H1 (cell line): ENCODE measurements at regions not wholly inside any gene's neighbourhood (a gene's known extent, or its start where the extent isn't known, plus 50 kb on each side); places are given as distances from the start of the nearest gene placed in this dataset.

Source experiments
- CTCF ChIA-PET: fragments of 300-600 bp; sonication (Branson Sonifier 250); formaldehyde crosslinking; loops from one replicate; lab custom pipeline; 2021; ENCODE audit not compliant: partially characterized antibody; lab: Charles Lee
- POLR2A ChIA-PET: fragments of 300-600 bp; sonication (Branson Sonifier 250); formaldehyde crosslinking; loops from one replicate; lab custom pipeline; 2021; ENCODE audit warnings: inconsistent platforms; ENCODE audit not compliant: partially characterized antibody; lab: Charles Lee
- DNase-seq, 2 experiments: peaks; one replicate each; pipeline versions ENCODE4 v3.0.0 to v3.0.0-alpha.2; 2010 to 2022; ENCODE audit warnings: low spot score in 2 of 2, low read depth in 1 of 2, mixed read lengths in 1 of 2
- FAIRE-seq: peaks from 2 replicates; lab custom pipeline; 2011; peaks lifted over from hg19 to GRCh38; lab: Jason Lieb, UNC
- H2AFZ ChIP-seq: 2 replicates; pipeline ENCODE4 v1.8.1; 2012; ENCODE audit warnings: low read length, inconsistent platforms
- H2AK5ac ChIP-seq: 2 replicates; pipeline ENCODE4 v1.6.1; 2013; ENCODE audit warnings: low read depth, low read length
- H2BK120ac ChIP-seq: replicated peaks from 2 replicates; pipeline ENCODE3; 2013; ENCODE audit warnings: low read depth, low read length, inconsistent platforms
- H2BK12ac ChIP-seq: 2 replicates; pipeline ENCODE4 v1.6.1; 2013; ENCODE audit warnings: low read depth, low read length
- H2BK15ac ChIP-seq: 2 replicates; pipeline ENCODE4 v1.6.1; 2013; ENCODE audit warnings: low read length
- H2BK20ac ChIP-seq: 2 replicates; pipeline ENCODE4 v1.6.1; 2013; ENCODE audit warnings: low read length
- H2BK5ac ChIP-seq: 2 replicates; pipeline ENCODE4 v1.6.1; 2013; ENCODE audit warnings: low read depth, low read length
- H3K14ac ChIP-seq: 2 replicates; pipeline ENCODE4 v1.6.1; 2013; ENCODE audit warnings: inconsistent platforms; ENCODE audit not compliant: insufficient read length
- H3K18ac ChIP-seq: 2 replicates; pipeline ENCODE4 v1.6.1; 2013; ENCODE audit warnings: low read length; ENCODE audit errors: extremely low read depth
- H3K23ac ChIP-seq: 2 replicates; pipeline ENCODE4 v1.6.1; 2013; ENCODE audit warnings: inconsistent platforms; ENCODE audit not compliant: insufficient read length
- H3K23me2 ChIP-seq: 2 replicates; pipeline ENCODE4 v1.6.1; 2013; ENCODE audit warnings: low read depth, low read length
- H3K27ac ChIP-seq: 2 replicates; pipeline ENCODE4 v1.6.1; 2011; ENCODE audit warnings: low read depth, low read length, inconsistent platforms
- H3K27me3 ChIP-seq, 4 experiments: replicated peaks in 1 of 4; 1 replicate in 1 of 4; 2 replicates in 3 of 4; pipeline versions ENCODE4 v1.6.1 to v1.8.1; 2011 to 2013; ENCODE audit warnings: low read length in 3 of 4, mild to moderate bottlenecking in 3 of 4, inconsistent platforms in 2 of 4, mixed read lengths in 2 of 4, moderate library complexity in 1 of 4; ENCODE audit not compliant: control insufficient read depth in 3 of 4, insufficient read depth in 3 of 4; ENCODE audit errors: extremely low read depth in 1 of 4
- H3K36me3 ChIP-seq, 4 experiments: 2 replicates each; pipeline versions ENCODE4 v1.6.1 to v1.8.1; 2011 to 2013; ENCODE audit warnings: mild to moderate bottlenecking in 4 of 4, low read length in 3 of 4, moderate library complexity in 2 of 4, control low read depth in 1 of 4, inconsistent platforms in 1 of 4; ENCODE audit not compliant: insufficient read depth in 4 of 4, control insufficient read depth in 2 of 4
- H3K4ac ChIP-seq: replicated peaks from 2 replicates; pipeline ENCODE3; 2013; ENCODE audit warnings: low read length, low read depth, mixed read lengths, inconsistent platforms; ENCODE audit not compliant: insufficient read length
- H3K4me1 ChIP-seq, 4 experiments: replicated peaks in 1 of 4; 1 replicate in 1 of 4; 2 replicates in 3 of 4; pipeline versions ENCODE4 v1.6.1 to v1.8.1; 2011 to 2013; ENCODE audit warnings: low read length in 3 of 4, inconsistent platforms in 2 of 4, mixed read lengths in 1 of 4; ENCODE audit not compliant: insufficient read depth in 4 of 4, control insufficient read depth in 3 of 4
- H3K4me2 ChIP-seq, 2 experiments: 2 replicates each; pipeline versions ENCODE4 v1.6.1 to v1.8.1; 2011 to 2013; ENCODE audit warnings: low read depth in 2 of 2, low read length in 2 of 2, control low read depth in 1 of 2, inconsistent platforms in 1 of 2, mild to moderate bottlenecking in 1 of 2; ENCODE audit not compliant: insufficient read depth in 1 of 2
- H3K4me3 ChIP-seq, 4 experiments: fragments of 200-600, 300-600 bp in 1 of 4; sonication (generic), shearing (Covaris generic), sonication (Bioruptor Twin) in 1 of 4; 2 replicates each; pipeline versions ENCODE4 v1.5.1 to v1.8.1; 2011 to 2016; ENCODE audit warnings: low read length in 4 of 4, low read depth in 3 of 4, control low read depth in 2 of 4, inconsistent platforms in 2 of 4, mild to moderate bottlenecking in 2 of 4, mixed read lengths in 1 of 4, moderate library complexity in 1 of 4; ENCODE audit not compliant: insufficient read depth in 2 of 4; ENCODE audit errors: extremely low read depth in 1 of 4
- H3K56ac ChIP-seq: replicated peaks from 2 replicates; pipeline ENCODE3; 2013; ENCODE audit warnings: low read depth, mild to moderate bottlenecking, mixed read lengths, low read length, inconsistent platforms; ENCODE audit not compliant: insufficient read length
- H3K79me1 ChIP-seq: 2 replicates; pipeline ENCODE4 v1.6.1; 2013; ENCODE audit warnings: low read depth, low read length, control low read depth
- H3K79me2 ChIP-seq, 2 experiments: 2 replicates each; pipeline versions ENCODE4 v1.6.1 to v1.8.1; 2012 to 2013; ENCODE audit warnings: low read length in 2 of 2, mild to moderate bottlenecking in 2 of 2, inconsistent platforms in 1 of 2; ENCODE audit not compliant: insufficient read depth in 2 of 2, control insufficient read depth in 1 of 2
- H3K9ac ChIP-seq, 4 experiments: replicated peaks in 1 of 4; 1 replicate in 1 of 4; 2 replicates in 3 of 4; pipeline versions ENCODE4 v1.6.1 to v1.8.1; 2011 to 2013; ENCODE audit warnings: low read depth in 3 of 4, low read length in 3 of 4, control low read depth in 2 of 4, mild to moderate bottlenecking in 2 of 4, moderate library complexity in 2 of 4, inconsistent platforms in 1 of 4; ENCODE audit errors: extremely low read depth in 1 of 4
- H3K9me3 ChIP-seq, 2 experiments: 2 replicates each; pipeline versions ENCODE4 v1.6.1 to v1.8.1; 2012 to 2013; ENCODE audit warnings: mild to moderate bottlenecking in 2 of 2, moderate library complexity in 2 of 2, control low read depth in 1 of 2, inconsistent platforms in 1 of 2, low read depth in 1 of 2, low read length in 1 of 2, mixed read lengths in 1 of 2; ENCODE audit not compliant: insufficient read depth in 2 of 2
- H4K20me1 ChIP-seq, 2 experiments: replicated peaks in 1 of 2; 2 replicates each; pipeline versions ENCODE3 to v1.8.1; 2011 to 2013; ENCODE audit warnings: inconsistent platforms in 2 of 2, low read length in 2 of 2, mild to moderate bottlenecking in 1 of 2; ENCODE audit not compliant: insufficient read depth in 2 of 2, control insufficient read depth in 1 of 2
- H4K5ac ChIP-seq: 2 replicates; pipeline ENCODE4 v1.6.1; 2013; ENCODE audit warnings: low read length, low read depth, mixed read lengths, inconsistent platforms; ENCODE audit not compliant: insufficient read length
- H4K8ac ChIP-seq: 2 replicates; pipeline ENCODE4 v1.8.0; 2013; ENCODE audit warnings: mild to moderate bottlenecking, moderate library complexity, low read length, inconsistent platforms; ENCODE audit not compliant: insufficient read depth; ENCODE audit errors: extremely low read depth
- H4K91ac ChIP-seq: replicated peaks from 2 replicates; pipeline ENCODE3; 2013; ENCODE audit warnings: low read length, mixed read lengths, inconsistent platforms; ENCODE audit not compliant: insufficient read length
- BCL11A ChIP-seq, 2 experiments: IDR thresholded peaks; one replicate each; pipeline ENCODE4 v1.6.1; 2011; ENCODE audit warnings: low read depth in 2 of 2, low read length in 2 of 2, mild to moderate bottlenecking in 2 of 2
- CHD1 ChIP-seq: IDR thresholded peaks from 2 replicates; pipeline ENCODE4 v1.6.1; 2012; ENCODE audit warnings: low read depth, low read length, improper control_type of control experiment
- EP300 ChIP-seq, 2 experiments: IDR thresholded peaks; 1 replicate in 1 of 2; 2 replicates in 1 of 2; pipeline ENCODE4 v1.6.1; 2011 to 2012; ENCODE audit warnings: low read depth in 2 of 2, low read length in 2 of 2, mild to moderate bottlenecking in 2 of 2, borderline replicate concordance in 1 of 2, inconsistent platforms in 1 of 2, moderate library complexity in 1 of 2
- GABPA ChIP-seq: IDR thresholded peaks from 2 replicates; pipeline ENCODE4 v1.6.1; 2011; ENCODE audit warnings: mild to moderate bottlenecking, low read length, moderate library complexity, borderline replicate concordance; ENCODE audit not compliant: insufficient read depth
- HDAC6 ChIP-seq: IDR thresholded peaks from one replicate; pipeline ENCODE4 v1.7.1; 2012; ENCODE audit warnings: low read depth, mild to moderate bottlenecking, inconsistent platforms, low read length, moderate library complexity
- MAFK ChIP-seq: IDR thresholded peaks from 2 replicates; pipeline ENCODE4 v1.6.1; 2012; ENCODE audit warnings: low read depth, mild to moderate bottlenecking, improper control_type of control experiment, low read length
- PHF8 ChIP-seq: fragments of 200-600 bp; sonication (generic); conservative IDR thresholded peaks from 2 replicates; pipeline ENCODE4 v1.7.1; 2012; ENCODE audit warnings: low read depth, mild to moderate bottlenecking, inconsistent platforms, low read length, moderate library complexity
- POLR2AphosphoS5 ChIP-seq: IDR thresholded peaks from 2 replicates; pipeline ENCODE4 v1.6.1; 2011; ENCODE audit warnings: low read depth, low read length
- RNF2 ChIP-seq: fragments of 200-900, 300-1000 bp; sonication (generic); IDR thresholded peaks from 2 replicates; pipeline ENCODE4 v1.7.1; 2016; ENCODE audit warnings: borderline replicate concordance, low read depth, mild to moderate bottlenecking, antibody characterized with exemption, low read length; ENCODE audit not compliant: poor library complexity, severe bottlenecking; ENCODE audit errors: missing control alignments
- RXRA ChIP-seq: IDR thresholded peaks from 2 replicates; pipeline ENCODE4 v1.6.1; 2011; ENCODE audit warnings: low read depth, mild to moderate bottlenecking, low read length, moderate library complexity; ENCODE audit not compliant: insufficient read depth
- SAP30 ChIP-seq: fragments of 300-600 bp; sonication (generic); IDR thresholded peaks from 2 replicates; pipeline ENCODE4 v1.7.1; 2012; ENCODE audit warnings: low read length, moderate library complexity, mild to moderate bottlenecking, inconsistent platforms; ENCODE audit not compliant: insufficient read depth, insufficient replicate concordance
- SP1 ChIP-seq: IDR thresholded peaks from 2 replicates; pipeline ENCODE4 v1.6.1; 2011; ENCODE audit warnings: low read depth, low read length
- ZNF274 ChIP-seq: IDR thresholded peaks from 2 replicates; pipeline ENCODE4 v1.7.0; 2012; ENCODE audit warnings: low read length, borderline replicate concordance; ENCODE audit errors: extremely low read depth
- WGBS, 2 experiments: shearing (Covaris generic) in 1 of 2; methylation state at CpG; one replicate each; pipeline versions ENCODE4 v1.1.6 to v1.1.7; 2013 to 2015; ENCODE audit warnings: low lambda C conversion rate in 2 of 2, mixed read lengths in 2 of 2, inconsistent platforms in 1 of 2, low coverage in 1 of 2, missing lambda C conversion rate in 1 of 2; ENCODE audit not compliant: insufficient replicate concordance in 2 of 2, insufficient coverage in 1 of 2, insufficient read length in 1 of 2; ENCODE audit errors: extremely low coverage in 1 of 2, missing lambda C conversion rate in 1 of 2; 5-methylcytosine and 5-hydroxymethylcytosine counted together

DNA sequence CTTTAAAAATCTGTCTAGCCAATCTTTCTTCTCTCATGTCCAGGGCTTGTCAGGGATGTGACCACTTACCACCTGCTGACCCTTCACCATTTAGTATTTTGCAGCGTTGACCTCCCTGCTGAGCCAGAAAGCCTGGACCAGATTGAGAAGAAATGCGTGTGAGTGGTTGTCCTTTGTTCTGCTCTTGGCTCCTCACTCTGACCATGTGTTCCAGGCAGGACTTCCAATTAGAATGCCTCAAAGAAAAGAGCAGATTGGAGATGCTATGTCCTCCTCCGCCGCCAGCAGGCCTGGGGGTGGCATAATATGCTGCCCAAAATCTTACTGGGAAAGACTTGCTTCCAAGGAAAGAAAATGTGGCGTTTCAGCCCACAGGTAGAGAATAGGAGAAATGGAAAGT, 894.1 kb downstream of the SLC4A3 start:
- Histone ChIP-seq H2BK20ac (no peak overlapping the region), H3K9ac (no peak overlapping the region), H4K91ac (no peak overlapping the region), H3K4me3 (no peak overlapping the region), H4K8ac (no peak overlapping the region), H2BK5ac (no peak overlapping the region), H3K56ac (no peak overlapping the region), H2BK120ac (no peak overlapping the region), H3K27ac (no peak overlapping the region), H4K5ac (no peak overlapping the region), H3K27me3 (no peaks in the 10 kb centered on the region), H3K79me1 (no peaks in the 10 kb centered on the region), H3K18ac (no peak overlapping the region), H4K20me1 (no peaks in the 10 kb centered on the region), H3K23me2 (no peaks in the 10 kb centered on the region), H3K14ac (no peak overlapping the region), H2AFZ (peak overlapping the region; percentile 99), H3K4ac (no peak overlapping the region), H3K23ac (no peak overlapping the region), H2BK12ac (no peak overlapping the region), H3K9me3 (no peaks in the 10 kb centered on the region; a peak in 1 of 4 replicates), H3K4me2 (no peak overlapping the region), H3K79me2 (no peaks in the 10 kb centered on the region), H2AK5ac (no peak overlapping the region), H3K4me1 (no peaks in the 10 kb centered on the region), H3K36me3 (no peaks in the 10 kb centered on the region), H2BK15ac (no peak overlapping the region)
- no peak for FAIRE-seq
- ChIA-PET POLR2A (no interaction called here), CTCF (interaction anchor here (0.7 to 0.9 kb wide), 2 partner anchors 61 to 254 kb away, joined by 3 to 4 read pairs; no protein-coding TSS in a partner anchor)
- no peak for DNase-seq
- WGBS, 2 experiments = 76% methylated on average over 5 of the region's 5 CpGs; no CpG with 5 or more reads in 1 of the 2 experiments
- no peak for TF ChIP-seq MAFK
- TF ChIP-seq RXRA = no peak
- TF ChIP-seq EP300 (IDR thresholded peaks at IDR 0.05; ENCODE audit: borderline replicate concordance in 1 of 2, low read depth in 2 of 2, low read length in 2 of 2) = no peak
- TF ChIP-seq CHD1 = no peak
- no peak for TF ChIP-seq POLR2AphosphoS5
- TF ChIP-seq BCL11A (IDR thresholded peaks at IDR 0.05; ENCODE audit: low read depth in 2 of 2, low read length in 2 of 2) = no peak
- no peak for TF ChIP-seq SAP30
- no peak for TF ChIP-seq ZNF274
- TF ChIP-seq PHF8 = no peak
- TF ChIP-seq GABPA = no peak
- no peak for TF ChIP-seq HDAC6
- no peak for TF ChIP-seq RNF2
- TF ChIP-seq SP1 = no peak
